Glutamatergic neuron (in vitro differentiated cells): ENCODE measurements at regions not wholly inside any gene's neighbourhood (a gene's known extent, or its start where the extent isn't known, plus 50 kb on each side); places are given as distances from the start of the nearest gene placed in this dataset.

Experiments
- DNase-seq: peaks from one replicate; pipeline ENCODE4 v3.0.0; 2022
- H3K27ac Mint-ChIP-seq: one replicate; pipeline ENCODE4 v1.8.0; 2020; ENCODE audit warnings: mild to moderate bottlenecking, mixed read lengths, inconsistent platforms; ENCODE audit not compliant: unreplicated experiment
- H3K27me3 Mint-ChIP-seq: one replicate; pipeline ENCODE4 v1.8.0; 2020; ENCODE audit warnings: mild to moderate bottlenecking, moderate library complexity, mixed read lengths, inconsistent platforms; ENCODE audit not compliant: unreplicated experiment
- H3K36me3 Mint-ChIP-seq: one replicate; pipeline ENCODE4 v1.8.0; 2020; ENCODE audit warnings: mild to moderate bottlenecking, mixed read lengths, inconsistent platforms; ENCODE audit not compliant: unreplicated experiment
- H3K4me1 Mint-ChIP-seq: one replicate; pipeline ENCODE4 v1.8.0; 2020; ENCODE audit warnings: mild to moderate bottlenecking, low read depth, mixed read lengths, inconsistent platforms; ENCODE audit not compliant: unreplicated experiment
- H3K4me3 Mint-ChIP-seq: one replicate; pipeline ENCODE4 v1.8.0; 2020; ENCODE audit warnings: mild to moderate bottlenecking, mixed read lengths, inconsistent platforms; ENCODE audit not compliant: unreplicated experiment
- H3K9me3 Mint-ChIP-seq: one replicate; pipeline ENCODE4 v1.8.0; 2020; ENCODE audit warnings: mild to moderate bottlenecking, moderate library complexity, mixed read lengths, inconsistent platforms; ENCODE audit not compliant: unreplicated experiment
- TF ChIP-seq, protein P1 (sequence below): fragments of 200-600 bp; sonication (generic); IDR thresholded peaks from one replicate; pipeline ENCODE4 v1.5.0; 2021; ENCODE audit not compliant: partially characterized antibody, unreplicated experiment

DNA sequence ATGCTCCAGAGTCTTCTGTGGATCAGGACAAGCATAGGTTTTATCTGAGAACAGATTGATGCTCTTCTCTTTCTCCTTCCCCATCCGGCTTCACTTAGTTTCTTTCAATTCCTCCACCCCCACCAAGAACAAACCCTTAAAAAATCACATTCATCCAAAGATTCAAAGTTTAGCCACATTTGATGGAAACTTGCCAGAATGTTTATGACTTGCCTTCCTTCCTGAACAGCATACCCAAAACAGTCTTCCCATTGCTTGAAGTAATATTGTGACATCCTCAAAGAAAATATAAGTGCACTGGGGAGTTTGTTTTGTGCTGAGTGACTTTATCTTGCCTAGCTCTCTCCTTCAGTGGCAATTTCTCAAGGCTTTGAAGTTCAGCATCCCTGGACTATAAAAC is 83.0 kb downstream of the MAGEB17 start:
- H3K36me3 Mint-ChIP-seq = no peaks in the 10 kb centered on the region
- TF ChIP-seq, protein P1, sequence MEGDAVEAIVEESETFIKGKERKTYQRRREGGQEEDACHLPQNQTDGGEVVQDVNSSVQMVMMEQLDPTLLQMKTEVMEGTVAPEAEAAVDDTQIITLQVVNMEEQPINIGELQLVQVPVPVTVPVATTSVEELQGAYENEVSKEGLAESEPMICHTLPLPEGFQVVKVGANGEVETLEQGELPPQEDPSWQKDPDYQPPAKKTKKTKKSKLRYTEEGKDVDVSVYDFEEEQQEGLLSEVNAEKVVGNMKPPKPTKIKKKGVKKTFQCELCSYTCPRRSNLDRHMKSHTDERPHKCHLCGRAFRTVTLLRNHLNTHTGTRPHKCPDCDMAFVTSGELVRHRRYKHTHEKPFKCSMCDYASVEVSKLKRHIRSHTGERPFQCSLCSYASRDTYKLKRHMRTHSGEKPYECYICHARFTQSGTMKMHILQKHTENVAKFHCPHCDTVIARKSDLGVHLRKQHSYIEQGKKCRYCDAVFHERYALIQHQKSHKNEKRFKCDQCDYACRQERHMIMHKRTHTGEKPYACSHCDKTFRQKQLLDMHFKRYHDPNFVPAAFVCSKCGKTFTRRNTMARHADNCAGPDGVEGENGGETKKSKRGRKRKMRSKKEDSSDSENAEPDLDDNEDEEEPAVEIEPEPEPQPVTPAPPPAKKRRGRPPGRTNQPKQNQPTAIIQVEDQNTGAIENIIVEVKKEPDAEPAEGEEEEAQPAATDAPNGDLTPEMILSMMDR = no peak
- no peaks in the 10 kb centered on the region for H3K4me1 Mint-ChIP-seq
- no peaks in the 10 kb centered on the region for H3K9me3 Mint-ChIP-seq
- no peak overlapping the region for H3K27ac Mint-ChIP-seq
- H3K4me3 Mint-ChIP-seq = no peak overlapping the region
- H3K27me3 Mint-ChIP-seq = no peaks in the 10 kb centered on the region
- DNase-seq = no peak

DNA sequence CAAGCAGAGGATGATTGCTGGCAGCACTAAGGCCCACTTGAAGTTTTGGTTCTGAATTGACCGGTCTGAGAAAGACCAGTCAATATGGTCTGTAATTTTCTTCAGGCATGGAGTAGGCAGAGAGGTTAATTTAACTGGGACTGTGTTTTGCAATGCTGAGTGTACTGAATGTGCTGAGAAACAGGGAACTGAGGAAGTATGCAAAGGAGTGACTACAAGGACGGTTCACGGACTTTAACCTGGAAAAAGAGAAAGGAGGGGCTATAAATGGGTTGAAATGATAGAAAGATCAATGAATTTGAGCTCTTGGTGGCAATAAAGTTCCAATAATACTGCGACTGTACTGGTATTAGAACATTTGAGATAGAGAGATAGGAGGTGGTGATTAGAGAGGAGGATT is 84.5 kb downstream of the MAGEB17 start:
- Mint-ChIP-seq H3K4me1 (no peaks in the 10 kb centered on the region), H3K9me3 (no peaks in the 10 kb centered on the region), H3K27ac (no peak overlapping the region), H3K27me3 (no peaks in the 10 kb centered on the region), H3K4me3 (no peak overlapping the region), H3K36me3 (no peaks in the 10 kb centered on the region)
- no peak for DNase-seq
- TF ChIP-seq, protein P1 = no peak

DNA sequence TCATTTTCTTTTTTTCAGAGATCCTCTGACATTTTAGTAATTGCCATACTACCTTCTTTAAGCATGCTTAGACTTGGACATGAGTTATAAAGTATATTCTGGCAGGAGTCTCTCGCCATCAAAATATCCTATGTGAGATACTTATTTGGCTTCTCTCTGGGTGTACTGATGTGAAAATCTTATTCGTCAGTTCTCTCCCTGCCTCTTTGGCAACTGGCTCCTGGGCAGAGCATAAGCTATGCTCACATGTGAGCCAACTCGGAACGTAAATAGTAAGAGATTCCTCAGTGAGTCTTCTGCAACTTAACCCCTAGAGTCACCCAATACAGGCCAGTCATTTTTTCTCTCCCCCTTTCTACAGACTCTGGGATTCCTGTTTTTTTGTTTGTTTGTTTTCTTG is 91.6 kb downstream of the MAGEB17 start:
- Mint-ChIP-seq H3K4me3 (no peak overlapping the region), H3K36me3 (no peaks in the 10 kb centered on the region), H3K4me1 (no peaks in the 10 kb centered on the region), H3K27me3 (no peaks in the 10 kb centered on the region), H3K9me3 (no peaks in the 10 kb centered on the region), H3K27ac (no peak overlapping the region)
- DNase-seq = no peak
- TF ChIP-seq, protein P1 = no peak

DNA sequence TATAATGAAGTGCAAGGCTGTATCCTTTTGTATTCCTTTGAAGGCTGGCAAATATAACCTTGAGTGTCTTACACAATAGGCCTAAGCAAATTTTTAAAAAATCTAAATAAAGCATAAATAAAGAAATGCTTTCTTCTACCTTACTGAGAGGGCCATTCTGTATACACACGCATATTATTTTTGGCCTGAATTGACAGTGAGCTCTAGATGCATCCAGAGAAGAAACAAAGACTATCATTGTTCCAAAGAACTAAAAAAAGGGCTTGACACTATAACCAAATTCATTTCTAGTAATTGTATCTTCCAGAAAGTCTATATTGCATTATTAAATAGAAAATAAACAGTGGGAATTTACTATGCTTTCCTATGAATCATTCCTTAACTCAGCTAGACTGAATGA is 100.2 kb downstream of the MAGEB17 start:
- H3K9me3 Mint-ChIP-seq = no peaks in the 10 kb centered on the region
- no peak for DNase-seq

GRCh38 chrX:16268206-16268605 is 100.9 kb downstream of the MAGEB17 start:
- DNase-seq = no peak
- H3K9me3 Mint-ChIP-seq = no peaks in the 10 kb centered on the region
- TF ChIP-seq, protein P1 = no peak
- H3K27me3 Mint-ChIP-seq = no peaks in the 10 kb centered on the region
- no peak overlapping the region for H3K27ac Mint-ChIP-seq
- H3K4me1 Mint-ChIP-seq = no peaks in the 10 kb centered on the region
- no peaks in the 10 kb centered on the region for H3K36me3 Mint-ChIP-seq
- H3K4me3 Mint-ChIP-seq = no peak overlapping the region

More for the DNA sequence above, 100.2 kb downstream of the MAGEB17 start:
- no peaks in the 10 kb centered on the region for H3K36me3 Mint-ChIP-seq
- no peak overlapping the region for H3K4me3 Mint-ChIP-seq
- no peaks in the 10 kb centered on the region for H3K27me3 Mint-ChIP-seq
- no peaks in the 10 kb centered on the region for H3K4me1 Mint-ChIP-seq
- no peak overlapping the region for H3K27ac Mint-ChIP-seq
- TF ChIP-seq, protein P1 = no peak
